ENCODE measurements at regions not wholly inside any gene's neighbourhood (a gene's known extent, or its start where the extent isn't known, plus 50 kb on each side); places are given as distances from the start of the nearest gene placed in this dataset.

DNA sequence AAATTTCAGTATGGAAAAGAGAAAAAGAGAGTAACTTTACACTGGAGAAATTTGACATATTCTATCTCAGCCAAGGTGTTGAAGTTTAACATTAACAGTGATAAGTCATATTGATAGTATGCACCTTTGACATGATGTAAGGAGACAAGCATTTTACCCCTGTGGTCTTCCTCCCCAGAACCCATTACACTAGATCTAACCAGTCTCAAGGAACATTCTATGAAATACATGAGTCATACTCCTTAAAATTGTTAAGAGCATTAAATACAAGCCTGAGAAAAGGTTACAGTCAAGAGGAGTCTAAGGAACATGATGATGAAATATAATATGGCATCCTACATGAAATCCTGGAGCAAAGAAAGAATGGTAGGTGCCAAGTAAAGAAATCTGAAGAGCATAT, 1151.3 kb upstream of the IGFBP7 start:
- TF ChIP-seq, protein P1, sequence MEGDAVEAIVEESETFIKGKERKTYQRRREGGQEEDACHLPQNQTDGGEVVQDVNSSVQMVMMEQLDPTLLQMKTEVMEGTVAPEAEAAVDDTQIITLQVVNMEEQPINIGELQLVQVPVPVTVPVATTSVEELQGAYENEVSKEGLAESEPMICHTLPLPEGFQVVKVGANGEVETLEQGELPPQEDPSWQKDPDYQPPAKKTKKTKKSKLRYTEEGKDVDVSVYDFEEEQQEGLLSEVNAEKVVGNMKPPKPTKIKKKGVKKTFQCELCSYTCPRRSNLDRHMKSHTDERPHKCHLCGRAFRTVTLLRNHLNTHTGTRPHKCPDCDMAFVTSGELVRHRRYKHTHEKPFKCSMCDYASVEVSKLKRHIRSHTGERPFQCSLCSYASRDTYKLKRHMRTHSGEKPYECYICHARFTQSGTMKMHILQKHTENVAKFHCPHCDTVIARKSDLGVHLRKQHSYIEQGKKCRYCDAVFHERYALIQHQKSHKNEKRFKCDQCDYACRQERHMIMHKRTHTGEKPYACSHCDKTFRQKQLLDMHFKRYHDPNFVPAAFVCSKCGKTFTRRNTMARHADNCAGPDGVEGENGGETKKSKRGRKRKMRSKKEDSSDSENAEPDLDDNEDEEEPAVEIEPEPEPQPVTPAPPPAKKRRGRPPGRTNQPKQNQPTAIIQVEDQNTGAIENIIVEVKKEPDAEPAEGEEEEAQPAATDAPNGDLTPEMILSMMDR (IDR thresholded peaks at IDR 0.05): no peak
- TF ChIP-seq ZFX (IDR thresholded peaks at IDR 0.05; ENCODE audit: borderline replicate concordance): no peak
- H3K27ac ChIP-seq: no peak overlapping the region

DNA sequence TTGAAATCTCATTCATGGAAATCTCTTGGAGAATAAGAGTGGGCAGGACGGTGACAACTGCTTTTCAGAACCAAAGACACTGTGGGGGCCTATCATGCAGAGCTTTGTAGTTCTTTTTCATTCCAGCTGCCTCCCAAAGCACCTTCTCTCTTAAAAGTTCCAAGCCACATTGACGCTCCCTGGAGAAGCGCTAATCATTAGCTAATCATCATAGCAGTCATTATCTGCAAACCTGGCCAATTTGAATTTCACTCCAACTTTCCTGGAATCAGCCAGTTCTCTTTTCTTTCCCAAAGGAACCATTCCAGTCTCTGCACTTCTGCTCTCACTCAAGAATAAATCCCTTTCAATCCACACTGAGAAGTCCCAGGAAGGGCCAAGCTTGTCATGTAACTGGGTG, 1144.1 kb upstream of the IGFBP7 start:
- H3K27ac ChIP-seq: no peak overlapping the region
- TF ChIP-seq ZFX (IDR thresholded peaks at IDR 0.05; ENCODE audit: borderline replicate concordance): no peak
- TF ChIP-seq, protein P1 (IDR thresholded peaks at IDR 0.05): no peak

DNA sequence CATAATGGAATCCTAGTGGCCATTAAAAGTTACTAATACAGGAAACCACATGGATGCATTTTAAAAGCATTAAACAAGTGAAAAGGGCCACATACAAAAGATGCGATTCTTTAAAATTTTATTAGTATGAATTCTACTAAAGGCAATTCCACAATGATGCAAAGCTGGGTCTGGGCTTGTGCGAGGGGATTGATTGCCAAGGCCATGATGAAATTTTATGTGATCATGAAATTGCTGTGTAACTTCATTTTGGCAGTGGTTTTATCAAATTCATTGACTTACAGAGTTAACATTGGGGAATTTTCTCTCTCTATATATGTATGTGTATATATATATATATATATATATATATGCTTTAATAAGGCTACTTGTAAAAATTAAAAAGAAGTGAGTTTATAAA, 1142.5 kb upstream of the IGFBP7 start:
- H3K27ac ChIP-seq: no peak overlapping the region
- TF ChIP-seq ZFX (IDR thresholded peaks at IDR 0.05; ENCODE audit: borderline replicate concordance): no peak
- TF ChIP-seq, protein P1 (IDR thresholded peaks at IDR 0.05): no peak

GRCh38 chr4:58247792-58248191, 1137.6 kb upstream of the IGFBP7 start:
- no peak for TF ChIP-seq ZFX (IDR thresholded peaks at IDR 0.05; ENCODE audit: borderline replicate concordance)
- TF ChIP-seq, protein P1 (IDR thresholded peaks at IDR 0.05): no peak
- H3K27ac ChIP-seq: no peak overlapping the region

DNA sequence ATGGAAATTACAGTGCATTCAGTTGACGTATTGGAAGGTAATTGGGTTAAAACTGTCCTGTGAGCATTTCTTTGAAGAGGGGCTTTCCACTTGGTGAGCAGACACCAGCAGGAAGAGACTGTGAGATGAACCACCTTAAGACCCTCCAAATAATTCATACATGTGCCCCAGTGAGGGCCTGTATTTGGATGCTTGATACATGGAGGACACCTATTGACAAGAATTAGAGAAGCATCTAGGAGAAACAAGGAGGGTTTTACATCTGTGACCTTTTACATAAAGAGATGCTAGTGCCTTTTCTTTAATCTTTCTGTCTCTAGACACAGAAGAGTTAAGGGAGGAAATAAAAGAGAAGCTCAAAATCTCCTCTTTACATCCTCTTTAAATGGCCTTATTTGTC, 1115.3 kb upstream of the IGFBP7 start:
- no peak overlapping the region for H3K27ac ChIP-seq
- TF ChIP-seq, protein P1 (IDR thresholded peaks at IDR 0.05): no peak
- TF ChIP-seq ZFX (IDR thresholded peaks at IDR 0.05; ENCODE audit: borderline replicate concordance): no peak

DNA sequence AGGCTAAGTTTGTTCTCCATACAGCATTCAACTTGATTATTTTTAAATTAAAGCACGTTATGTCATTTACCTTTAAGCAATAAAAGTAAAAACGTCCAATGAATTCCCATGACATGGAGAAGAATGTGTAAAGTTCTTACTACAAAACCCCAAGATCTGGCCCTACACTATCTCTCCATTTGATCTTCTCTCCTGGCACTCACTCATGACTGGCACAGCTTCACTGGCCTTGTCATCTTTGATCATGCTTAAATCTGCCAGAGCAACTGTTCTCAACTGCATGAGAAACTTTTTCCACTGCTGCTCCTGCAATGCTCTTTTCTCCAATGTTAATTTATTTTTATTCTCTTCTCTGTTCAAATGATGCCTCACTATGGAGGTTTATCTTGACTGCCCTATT, 1109.0 kb upstream of the IGFBP7 start:
- TF ChIP-seq, protein P1 (IDR thresholded peaks at IDR 0.05): no peak
- no peak for TF ChIP-seq ZFX (IDR thresholded peaks at IDR 0.05; ENCODE audit: borderline replicate concordance)
- no peak overlapping the region for H3K27ac ChIP-seq

DNA sequence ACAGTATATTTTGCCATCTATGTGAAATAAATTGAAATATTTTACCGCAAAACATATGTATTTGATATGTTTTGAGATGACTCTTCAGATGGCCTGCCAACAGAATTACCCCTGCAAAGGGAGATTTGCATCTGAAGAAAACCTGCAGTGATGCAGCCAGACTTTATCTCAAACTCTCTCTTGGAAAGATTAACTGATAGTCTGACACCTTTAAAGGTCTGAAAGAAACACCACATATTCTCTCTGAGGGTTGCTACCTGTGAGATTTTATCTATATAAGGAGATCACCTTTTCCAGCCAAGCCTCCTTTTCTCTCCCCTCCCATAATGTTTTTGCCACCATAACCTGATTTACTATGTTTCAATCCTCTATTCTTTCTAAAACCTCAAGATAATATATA, 1106.3 kb upstream of the IGFBP7 start:
- no peak for TF ChIP-seq ZFX (IDR thresholded peaks at IDR 0.05; ENCODE audit: borderline replicate concordance)
- TF ChIP-seq, protein P1 (IDR thresholded peaks at IDR 0.05): no peak
- H3K27ac ChIP-seq: no peak overlapping the region

All from 22Rv1 (cell line).